PFSK-1 (cell line): ENCODE measurements at regions not wholly inside any gene's neighbourhood (a gene's known extent, or its start where the extent isn't known, plus 50 kb on each side); places are given as distances from the start of the nearest gene placed in this dataset.

Experiments used
- FOXP2 ChIP-seq: optimal IDR thresholded peaks from 2 replicates; pipeline ENCODE3; 2011; ENCODE audit warnings: borderline replicate concordance, control low read depth, inconsistent platforms; ENCODE audit not compliant: insufficient read depth; ENCODE audit errors: extremely low read length, extremely low read depth
- POLR2AphosphoS5 ChIP-seq: IDR thresholded peaks from 2 replicates; pipeline ENCODE4 v1.6.1; 2012; ENCODE audit warnings: low read depth, mild to moderate bottlenecking, control low read depth, low read length, moderate library complexity
- REST ChIP-seq, 2 experiments: IDR thresholded peaks; 2 replicates each; pipeline versions ENCODE4 v1.6.1 to v1.8.0; 2011 to 2012; ENCODE audit warnings: low read depth in 2 of 2, low read length in 2 of 2, control low read depth in 1 of 2, inconsistent platforms in 1 of 2, mild to moderate bottlenecking in 1 of 2, moderate library complexity in 1 of 2; ENCODE audit not compliant: insufficient read depth in 1 of 2
- SIN3A ChIP-seq: IDR thresholded peaks from 2 replicates; pipeline ENCODE4 v1.6.1; 2012; ENCODE audit warnings: mild to moderate bottlenecking, low read length, moderate library complexity, borderline replicate concordance; ENCODE audit not compliant: insufficient read depth
- TAF1 ChIP-seq: IDR thresholded peaks from 2 replicates; pipeline ENCODE4 v1.6.1; 2012; ENCODE audit warnings: low read length, control low read depth, borderline replicate concordance; ENCODE audit not compliant: insufficient read depth

- TF ChIP-seq POLR2AphosphoS5 (no peak), TAF1 (no peak), SIN3A (no peak), FOXP2 (no peak), REST (IDR thresholded peaks at IDR 0.05; ENCODE audit: insufficient read depth in 1 of 2, low read depth in 2 of 2, low read length in 2 of 2) (no peak)
These were observed 197.9 kb upstream of the ANKH start for GRCh38 chr5:15069407-15069905.

DNA sequence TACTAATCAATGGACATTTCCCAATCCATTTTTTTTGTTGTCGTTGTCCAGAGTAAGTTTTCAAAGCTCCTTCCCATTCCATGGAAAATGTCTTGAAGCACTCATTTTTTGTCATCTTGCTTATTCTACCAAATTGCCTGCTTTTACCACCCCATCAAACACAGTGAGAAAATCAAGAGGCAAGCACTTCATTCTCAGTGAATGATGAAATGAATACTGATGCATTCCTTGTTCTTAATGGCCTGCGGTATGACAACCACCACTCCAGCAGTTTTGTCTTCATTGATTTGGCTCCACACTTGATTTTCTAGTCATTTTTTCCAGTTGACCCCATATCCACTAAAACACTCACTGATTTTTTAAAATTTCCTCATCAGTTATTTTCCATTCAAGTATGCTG is 193.5 kb upstream of the ANKH start:
- no peak for TF ChIP-seq TAF1
- TF ChIP-seq POLR2AphosphoS5: no peak
- no peak for TF ChIP-seq FOXP2
- no peak for TF ChIP-seq REST (IDR thresholded peaks at IDR 0.05; ENCODE audit: insufficient read depth in 1 of 2, low read depth in 2 of 2, low read length in 2 of 2)
- TF ChIP-seq SIN3A: no peak

DNA sequence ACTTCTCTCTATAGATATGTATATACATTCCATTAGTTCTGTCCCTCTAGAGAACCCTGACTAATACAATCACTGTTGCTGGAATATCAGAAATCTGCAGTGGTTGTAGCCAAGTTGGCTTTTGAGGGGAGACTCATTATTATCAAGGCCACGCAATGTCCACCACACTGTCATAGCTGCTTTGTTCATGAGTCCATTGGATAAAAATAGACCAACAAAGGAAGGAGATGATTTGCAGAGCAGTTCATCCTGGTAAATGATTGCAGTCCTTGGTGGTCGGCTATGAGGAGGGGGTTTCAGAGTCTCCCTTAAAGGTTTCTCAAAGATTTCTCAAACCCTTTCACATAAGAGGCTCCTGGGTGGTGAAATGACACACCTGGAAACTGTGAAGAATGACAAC is 192.8 kb upstream of the ANKH start:
- TF ChIP-seq SIN3A: no peak
- no peak for TF ChIP-seq REST (IDR thresholded peaks at IDR 0.05; ENCODE audit: insufficient read depth in 1 of 2, low read depth in 2 of 2, low read length in 2 of 2)
- TF ChIP-seq POLR2AphosphoS5: no peak
- TF ChIP-seq TAF1: no peak
- TF ChIP-seq FOXP2: no peak

GRCh38 chr5:15056988-15057592 is 185.5 kb upstream of the ANKH start:
- TF ChIP-seq FOXP2 (no peak), TAF1 (no peak)

DNA sequence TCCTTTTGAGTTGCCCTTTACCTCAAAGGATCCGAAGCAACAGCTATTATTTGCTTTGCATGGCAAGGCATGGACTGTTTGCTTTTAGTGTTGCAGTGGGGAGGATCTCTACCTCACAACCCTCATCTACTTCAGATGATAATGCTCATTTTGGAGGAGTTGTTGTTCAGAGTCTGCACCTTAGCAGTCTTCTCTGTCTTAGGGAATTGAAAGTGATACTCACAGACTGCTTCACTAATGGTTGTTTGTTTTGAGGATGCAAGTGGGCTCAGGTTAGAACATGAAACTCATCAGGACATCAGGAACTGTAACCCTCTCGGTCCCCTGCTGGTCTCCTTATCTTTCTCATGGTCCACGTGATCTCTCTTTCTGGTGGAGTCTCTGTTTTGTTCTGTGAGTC is 172.9 kb upstream of the ANKH start:
- no peak for TF ChIP-seq FOXP2
- no peak for TF ChIP-seq TAF1
- TF ChIP-seq POLR2AphosphoS5: no peak
- no peak for TF ChIP-seq SIN3A
- TF ChIP-seq REST (IDR thresholded peaks at IDR 0.05; ENCODE audit: insufficient read depth in 1 of 2, low read depth in 2 of 2, low read length in 2 of 2): no peak
